ENCODE measurements at regions not wholly inside any gene's neighbourhood (a gene's known extent, or its start where the extent isn't known, plus 50 kb on each side); places are given as distances from the start of the nearest gene placed in this dataset.

DNA sequence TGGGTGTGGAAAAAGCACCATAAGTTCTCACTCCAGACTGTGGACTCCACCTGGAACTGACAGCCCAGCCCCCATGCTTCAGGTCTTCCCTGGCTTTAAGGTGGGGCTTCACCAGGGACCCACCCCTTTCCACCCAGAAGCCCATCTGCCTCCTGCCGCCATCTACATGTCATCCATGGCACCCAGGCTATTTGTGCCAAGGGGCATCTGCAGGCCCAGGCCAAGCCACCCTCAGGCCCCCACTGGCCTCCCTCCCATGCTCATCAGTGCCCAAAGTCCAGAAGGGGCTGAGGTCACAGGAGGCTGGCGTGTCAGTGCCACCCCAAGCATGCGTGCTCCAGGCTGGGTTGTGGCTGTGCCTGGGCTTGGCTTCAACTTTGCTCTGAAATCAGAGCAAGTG is 212.2 kb upstream of the DIO3 start:
- no peak overlapping the region for H3K4me3 ChIP-seq (ENCODE audit: low read depth, poor library complexity, severe bottlenecking)
- WGBS, 2 donors = 83 to 92% methylated on average over 3 of the region's 3 CpGs
- intact Hi-C loops (cut with DNase I; ENCODE audit: low total_unique reads) = no loop called here

DNA sequence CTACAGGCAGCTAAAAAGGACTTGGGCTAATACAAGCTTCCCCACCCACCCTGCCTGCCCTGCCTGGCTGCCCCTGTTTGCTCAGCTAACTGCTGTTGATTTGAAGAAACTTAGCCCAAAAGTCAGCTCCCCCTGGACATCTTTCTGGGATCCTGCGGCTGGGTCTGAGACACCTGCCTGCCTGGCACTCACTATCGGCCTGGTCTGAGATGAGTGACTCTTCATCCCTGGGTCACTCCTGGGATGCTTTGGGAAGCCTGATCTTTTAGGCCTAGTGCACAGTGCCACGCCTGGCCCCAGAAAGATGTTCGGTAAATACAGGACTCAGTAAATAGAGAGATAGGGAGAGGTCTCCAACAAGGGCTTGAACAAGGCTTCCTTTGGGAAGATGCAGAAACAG is 211.3 kb upstream of the DIO3 start:
- TF ChIP-seq CTCF (IDR thresholded peaks at IDR 0.05) = no peak
- TF ChIP-seq POLR2A (IDR thresholded peaks at IDR 0.05) = no peak
- 94 to 100% methylated on average over 4 of the region's 4 CpGs for WGBS, 2 donors
- peak in 1 of 2 donors; percentile 39 for DNase-seq (ENCODE audit: low spot score in 2 of 2)
- H3K4me3 ChIP-seq (ENCODE audit: low read depth, poor library complexity, severe bottlenecking) = no peak overlapping the region
- intact Hi-C loops (cut with DNase I; ENCODE audit: low total_unique reads) = no loop called here

More for the DNA sequence above, 212.2 kb upstream of the DIO3 start:
- DNase-seq (ENCODE audit: low spot score in 2 of 2) = peak in 1 of 2 donors; percentile 70
- TF ChIP-seq CTCF (IDR thresholded peaks at IDR 0.05) (no peak), POLR2A (IDR thresholded peaks at IDR 0.05) (no peak)

GRCh38 chr14:101350691-101351090 is 210.6 kb upstream of the DIO3 start:
- intact Hi-C loops (cut with DNase I; ENCODE audit: low total_unique reads) = no loop called here
- TF ChIP-seq CTCF (IDR thresholded peaks at IDR 0.05) = no peak
- TF ChIP-seq POLR2A (IDR thresholded peaks at IDR 0.05) = no peak
- no peak overlapping the region for H3K4me3 ChIP-seq (ENCODE audit: low read depth, poor library complexity, severe bottlenecking)
- peak in 1 of 2 donors; percentile 54 for DNase-seq (ENCODE audit: low spot score in 2 of 2)
- WGBS, 2 donors = 69 to 84% methylated on average over 5 of the region's 5 CpGs

GRCh38 chr14:101351146-101351545 is 210.1 kb upstream of the DIO3 start:
- TF ChIP-seq CTCF (IDR thresholded peaks at IDR 0.05) = no peak
- TF ChIP-seq POLR2A (IDR thresholded peaks at IDR 0.05) = no peak
- no peak overlapping the region for H3K4me3 ChIP-seq (ENCODE audit: low read depth, poor library complexity, severe bottlenecking)
- 71 to 75% methylated on average over 7 of the region's 7 CpGs for WGBS, 2 donors
- intact Hi-C loops (cut with DNase I; ENCODE audit: low total_unique reads) = no loop called here
- peak in 1 of 2 donors; percentile 42 for DNase-seq (ENCODE audit: low spot score in 2 of 2)

- intact Hi-C loops (cut with DNase I; ENCODE audit: low total_unique reads) = no loop called here
- 72 to 92% methylated on average over 5 of the region's 5 CpGs for WGBS, 2 donors
- TF ChIP-seq POLR2A (IDR thresholded peaks at IDR 0.05) (no peak), CTCF (IDR thresholded peaks at IDR 0.05) (no peak)
- DNase-seq (ENCODE audit: low spot score in 2 of 2) = peak in 1 of 2 donors; percentile 56
- H3K4me3 ChIP-seq (ENCODE audit: low read depth, poor library complexity, severe bottlenecking) = no peak overlapping the region
Measured at GRCh38 chr14:101351769-101352168, 209.5 kb upstream of the DIO3 start.

DNA sequence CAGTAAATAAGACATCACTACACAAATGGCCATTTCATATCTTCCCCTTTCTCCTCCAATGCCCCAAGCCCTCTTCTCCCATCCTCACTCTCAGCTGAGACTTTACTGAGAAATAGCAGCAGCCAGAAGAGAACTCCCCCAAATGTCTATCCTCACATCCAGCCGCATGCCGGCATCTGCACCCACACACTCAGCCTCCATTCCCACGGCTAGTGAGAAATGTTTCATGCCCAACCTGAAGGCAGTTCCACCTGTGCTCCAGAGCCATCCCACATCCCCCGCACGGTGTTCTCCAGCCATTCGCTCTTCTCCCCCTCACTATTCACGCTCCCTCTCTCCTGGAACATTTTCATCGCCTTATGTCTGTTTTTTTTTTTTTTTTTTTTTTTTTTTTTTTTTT is 208.7 kb upstream of the DIO3 start:
- no peak overlapping the region for H3K4me3 ChIP-seq (ENCODE audit: low read depth, poor library complexity, severe bottlenecking)
- intact Hi-C loops (cut with DNase I; ENCODE audit: low total_unique reads) = no loop called here
- WGBS, 2 donors = 91 to 96% methylated on average over 8 of the region's 8 CpGs
- peak in 1 of 2 donors; percentile 57 for DNase-seq (ENCODE audit: low spot score in 2 of 2)
- TF ChIP-seq POLR2A (IDR thresholded peaks at IDR 0.05) = no peak
- TF ChIP-seq CTCF (IDR thresholded peaks at IDR 0.05) = no peak
